Activated CD4-positive, alpha-beta T cell treated with anti-CD3 and anti-CD28 coated beads, Interleukin-2, Interleukin-4, amounts not matched to agents 100 ng/mL and 50 ng/mL, durations not matched to agents 16 hours and 8 hours (primary cell): ENCODE measurements at regions not wholly inside any gene's neighbourhood (a gene's known extent, or its start where the extent isn't known, plus 50 kb on each side); places are given as distances from the start of the nearest gene placed in this dataset.

Source experiments
- DNase-seq: peaks from one replicate; pipeline ENCODE4 v3.0.0-alpha.2; 2020; ENCODE audit warnings: low spot score

GRCh38 chr14:62087191-62087590 lies 325.0 kb downstream of the SNAPC1 start:
- no peak for DNase-seq

GRCh38 chr14:62093736-62094135 lies 331.5 kb downstream of the SNAPC1 start:
- no peak for DNase-seq

GRCh38 chr14:62097072-62097471 lies 334.9 kb downstream of the SNAPC1 start:
- no peak for DNase-seq

DNA sequence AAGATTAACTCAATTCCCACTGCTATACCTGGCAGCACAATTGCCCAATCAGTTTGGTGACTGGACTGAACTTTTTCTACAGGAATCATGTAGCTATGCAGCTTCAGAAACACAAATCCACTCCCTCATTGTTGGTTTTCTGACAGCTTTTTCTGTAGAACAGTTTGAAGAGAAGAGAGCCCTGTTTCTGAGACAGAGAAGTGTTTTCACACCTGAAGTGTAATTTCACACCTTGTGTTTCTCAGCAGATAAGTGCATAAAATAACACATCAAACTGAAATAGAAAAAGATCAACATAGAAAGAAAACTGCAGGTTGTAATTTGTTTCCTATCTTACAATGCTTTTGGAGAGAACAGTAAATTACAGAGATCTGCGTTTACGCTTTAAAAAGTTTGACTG lies 335.6 kb downstream of the SNAPC1 start:
- DNase-seq = no peak

DNA sequence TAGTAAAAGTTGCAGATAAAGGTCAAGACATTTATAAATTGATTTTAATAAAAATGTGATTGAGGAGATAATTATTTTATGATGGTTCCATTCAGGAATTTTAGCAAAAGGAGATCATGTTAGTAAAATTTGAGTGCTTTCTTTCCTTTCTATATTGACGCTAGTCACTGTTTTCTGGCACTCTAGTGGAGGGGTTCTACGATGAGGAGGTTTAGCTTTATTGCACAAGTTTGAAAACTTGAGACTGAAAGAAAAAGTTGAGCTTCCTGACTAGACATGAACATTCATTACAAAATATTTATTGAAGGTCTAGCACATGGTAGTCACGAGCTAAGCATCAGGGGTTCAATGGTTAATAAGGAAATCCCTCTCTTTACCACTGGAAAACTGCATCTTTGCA lies 336.1 kb downstream of the SNAPC1 start:
- DNase-seq = no peak

- DNase-seq = no peak
Measured at GRCh38 chr14:62099091-62099490, 336.9 kb downstream of the SNAPC1 start.

GRCh38 chr14:62101189-62101588 lies 339.0 kb downstream of the SNAPC1 start:
- DNase-seq = no peak

DNA sequence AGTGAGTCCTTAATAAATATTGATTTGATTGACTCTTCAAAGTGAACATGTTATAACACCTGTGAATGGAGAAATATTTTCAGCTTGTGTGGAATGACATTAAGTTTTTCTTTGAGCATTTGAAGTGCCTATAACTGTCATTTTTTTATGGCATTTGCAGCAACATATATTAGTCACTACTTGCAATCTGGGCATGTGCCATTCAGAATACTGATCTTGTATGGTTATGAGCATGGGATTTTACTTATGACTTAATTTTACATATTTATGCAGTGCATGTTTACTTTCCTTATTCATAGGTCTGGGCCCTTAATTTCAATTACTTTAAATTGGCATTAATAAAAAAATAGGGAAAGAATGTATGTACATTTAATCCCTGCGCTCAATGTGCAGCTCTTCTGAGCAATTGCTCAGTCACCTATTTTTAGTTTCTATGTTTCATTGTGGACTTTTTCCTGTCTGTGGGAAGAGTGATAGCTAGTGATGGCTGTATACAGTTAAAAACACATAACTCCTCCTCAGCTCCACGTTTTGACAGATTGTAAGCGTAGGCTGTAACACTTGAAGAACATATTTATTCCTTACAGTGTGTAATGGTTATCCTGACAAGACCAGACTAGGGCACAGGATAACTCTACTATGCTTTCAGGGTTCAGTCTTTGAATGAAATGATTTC lies 339.6 kb downstream of the SNAPC1 start:
- no peak for DNase-seq

- DNase-seq = no peak
Measured at GRCh38 chr14:62102349-62102725, 340.1 kb downstream of the SNAPC1 start.

DNA sequence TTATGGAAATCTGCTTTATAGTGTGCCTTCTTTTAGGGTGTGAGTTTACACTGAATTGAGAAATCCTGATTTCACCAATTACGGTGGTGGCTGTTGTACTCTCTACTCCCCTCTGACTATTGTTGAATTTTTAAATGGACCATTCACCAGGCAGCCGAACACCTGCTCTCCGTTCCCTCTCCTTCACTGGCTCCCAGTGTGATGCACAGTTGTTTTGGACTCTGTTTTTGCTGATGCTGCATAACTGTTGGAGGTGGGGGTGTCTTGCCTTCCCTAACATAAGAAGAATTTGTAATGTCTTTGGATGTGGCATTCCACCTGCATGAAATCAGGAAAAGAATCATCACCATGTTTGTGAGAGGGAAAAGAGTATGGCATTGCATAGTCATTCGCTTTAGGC lies 341.2 kb downstream of the SNAPC1 start:
- no peak for DNase-seq

DNA sequence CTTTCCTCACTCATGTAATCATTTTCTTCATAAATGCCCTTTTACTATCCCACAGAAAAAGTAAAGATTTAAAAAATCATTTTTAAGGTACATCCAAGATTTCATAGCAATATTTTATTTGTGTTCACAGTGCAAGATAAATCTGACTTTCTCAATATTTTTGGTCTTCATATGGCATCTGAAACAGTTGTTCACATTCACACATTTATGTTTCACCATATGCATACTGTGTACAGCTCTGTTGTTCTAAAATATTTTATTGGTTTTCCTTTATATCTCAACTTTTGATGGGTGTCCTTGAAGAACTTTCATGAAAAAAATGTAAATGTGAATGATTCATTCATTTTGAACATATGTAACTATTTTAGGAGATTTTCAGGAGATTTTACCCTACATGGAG lies 348.7 kb downstream of the SNAPC1 start:
- DNase-seq = no peak

DNA sequence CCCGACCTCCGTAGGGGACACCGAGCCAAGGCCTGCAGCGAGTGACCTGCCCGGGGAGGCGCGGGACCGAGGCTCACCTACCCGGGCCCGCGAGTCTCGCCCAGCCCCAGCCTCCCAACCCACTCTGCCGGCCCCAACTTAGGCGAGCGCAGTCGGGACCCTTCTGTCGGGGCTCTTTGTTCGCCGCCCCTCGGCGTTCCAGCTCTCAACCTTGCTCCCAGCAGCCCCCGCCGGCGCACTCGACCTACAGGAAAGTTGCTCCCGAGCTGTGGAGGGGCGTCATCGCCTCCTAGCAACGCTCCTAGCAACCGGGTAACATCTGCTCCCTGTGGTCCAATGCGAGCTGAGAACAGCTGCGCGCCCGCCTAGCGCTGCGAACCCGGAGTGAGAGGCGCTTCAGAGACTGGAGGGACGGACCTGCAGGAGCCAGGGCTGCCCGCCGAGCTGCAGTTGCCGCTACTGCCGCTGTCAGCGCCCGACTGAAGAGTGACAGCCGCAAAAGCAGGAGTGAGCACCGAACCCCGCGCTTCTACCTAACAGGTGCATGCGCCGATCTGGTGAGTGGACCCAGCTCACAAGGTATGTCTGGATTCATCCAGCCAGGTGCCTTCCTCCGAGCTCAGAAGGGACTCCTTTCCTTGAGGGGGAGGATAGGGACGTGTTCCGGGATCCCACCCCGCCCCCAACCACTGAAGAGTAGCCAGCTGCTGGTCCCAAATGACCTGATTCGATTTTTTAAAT lies 355.0 kb downstream of the SNAPC1 start:
- DNase-seq = peak; percentile 47

- DNase-seq = no peak
Measured at GRCh38 chr14:62117751-62118105, 355.5 kb downstream of the SNAPC1 start.

- no peak for DNase-seq
Measured at GRCh38 chr14:62118461-62118860, 356.2 kb downstream of the SNAPC1 start.

GRCh38 chr14:62118871-62119270 lies 356.7 kb downstream of the SNAPC1 start:
- no peak for DNase-seq

DNA sequence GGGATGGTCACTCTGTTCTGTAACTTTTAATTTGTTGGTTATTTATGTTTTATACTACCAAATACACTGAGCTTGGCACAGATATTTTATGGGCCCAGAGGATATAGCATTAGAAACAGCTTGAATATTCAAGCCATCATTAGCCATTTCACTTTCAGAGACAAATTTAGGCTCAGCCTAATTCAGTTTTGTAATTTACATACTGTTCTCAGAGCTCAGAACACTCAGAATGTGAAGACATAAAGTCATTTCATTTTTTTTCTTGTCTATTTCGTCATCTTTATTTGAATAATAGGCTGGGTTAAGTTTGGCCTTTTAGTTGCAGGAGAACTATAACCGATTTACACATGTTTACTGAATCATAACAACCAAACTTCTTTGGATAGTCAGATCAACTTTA lies 361.7 kb downstream of the SNAPC1 start:
- DNase-seq = no peak

DNA sequence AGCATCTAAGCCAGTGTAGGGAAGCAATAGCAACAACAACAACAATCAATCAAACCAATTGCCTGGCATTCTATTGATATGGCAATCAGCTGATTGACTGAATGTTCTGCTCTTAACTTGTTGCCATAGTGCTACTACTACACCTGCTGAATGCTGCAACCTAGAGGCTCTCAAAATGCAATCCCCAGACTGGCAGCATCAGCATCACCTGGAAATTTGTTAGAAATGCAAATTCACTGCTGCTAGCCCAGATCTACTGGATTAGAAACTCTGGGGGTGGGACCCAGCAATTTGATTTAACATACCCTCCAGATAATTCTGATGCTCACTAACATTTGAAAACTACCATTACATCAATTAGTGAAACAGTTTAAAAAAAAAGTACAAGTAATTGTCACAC lies 363.6 kb downstream of the SNAPC1 start:
- DNase-seq = no peak

DNA sequence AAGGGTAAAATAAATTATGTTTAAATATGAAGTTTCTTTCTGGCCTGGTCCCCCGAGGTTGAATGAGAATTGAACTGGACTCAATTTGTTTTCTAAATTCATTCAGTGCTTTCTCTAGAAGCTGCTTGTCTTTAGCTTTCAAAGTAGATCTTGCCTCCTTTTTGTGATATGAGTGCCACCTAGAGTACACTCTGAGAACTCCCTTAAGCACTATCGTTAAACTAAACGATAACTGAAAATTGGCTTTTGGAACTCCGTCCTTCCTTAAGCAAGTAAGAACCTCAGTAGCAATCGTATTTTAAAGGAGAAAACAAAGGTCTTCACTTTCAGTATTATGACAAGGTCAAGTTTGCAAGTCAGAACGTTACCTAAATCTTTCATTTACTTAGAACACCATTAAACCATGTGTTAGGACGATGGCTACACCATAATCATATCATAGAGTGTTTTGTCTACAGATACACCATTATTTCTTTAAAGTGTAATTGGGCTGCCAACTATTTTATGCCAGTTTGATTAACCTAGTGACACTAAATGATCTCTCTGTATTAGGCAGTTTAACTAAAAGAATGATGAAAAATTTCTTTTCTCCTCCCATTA lies 364.8 kb downstream of the SNAPC1 start:
- peak; percentile 55 for DNase-seq

- DNase-seq = no peak
Measured at GRCh38 chr14:62130441-62130840, 368.2 kb downstream of the SNAPC1 start.

GRCh38 chr14:62133776-62134550 lies 371.7 kb downstream of the SNAPC1 start:
- no peak for DNase-seq

- no peak for DNase-seq
Measured at GRCh38 chr14:62138593-62138992, 376.4 kb downstream of the SNAPC1 start.

GRCh38 chr14:62141139-62141538 lies 378.9 kb downstream of the SNAPC1 start:
- DNase-seq = no peak

DNA sequence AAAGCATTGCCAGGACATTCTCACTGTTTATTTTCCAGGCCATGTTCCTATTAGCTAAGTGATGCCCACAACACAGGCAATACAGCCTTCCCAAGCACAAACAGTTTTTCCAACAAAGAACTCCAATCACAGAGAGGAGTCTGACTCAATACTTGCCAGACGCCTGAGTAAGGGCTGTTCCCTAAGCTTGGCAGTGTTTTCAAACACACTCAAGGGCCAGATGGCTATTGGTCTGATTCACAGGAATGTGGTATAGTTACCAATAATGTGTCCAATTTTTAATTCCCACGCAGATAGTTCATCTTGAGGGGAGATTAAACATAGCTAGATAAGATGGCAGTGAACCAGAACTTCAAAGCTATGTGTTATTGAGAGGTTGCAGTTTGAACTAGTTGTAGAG lies 381.0 kb downstream of the SNAPC1 start:
- no peak for DNase-seq
